Thyroid gland (tissue), 4 donors: ENCODE measurements at regions not wholly inside any gene's neighbourhood (a gene's known extent, or its start where the extent isn't known, plus 50 kb on each side); places are given as distances from the start of the nearest gene placed in this dataset.

Source experiments
- POLR2A ChIP-seq, 2 donors: fragments of 450-650 bp; IDR thresholded peaks; one replicate each; pipeline ENCODE4 v1.6.1; 2017; ENCODE audit warnings: antibody characterized with exemption in 2 of 2, mild to moderate bottlenecking in 2 of 2, moderate library complexity in 1 of 2
- TF ChIP-seq, protein P1 (sequence below), 6 experiments: fragments of 200-600 bp in 3 of 6; fragments of 450-650 bp in 3 of 6; sonication (generic) in 3 of 6; IDR thresholded peaks; one replicate each; pipeline ENCODE4 v1.5.1; 2016 to 2019; ENCODE audit warnings: antibody characterized with exemption in 6 of 6, mild to moderate bottlenecking in 2 of 6, inconsistent platforms in 1 of 6, moderate library complexity in 1 of 6

DNA sequence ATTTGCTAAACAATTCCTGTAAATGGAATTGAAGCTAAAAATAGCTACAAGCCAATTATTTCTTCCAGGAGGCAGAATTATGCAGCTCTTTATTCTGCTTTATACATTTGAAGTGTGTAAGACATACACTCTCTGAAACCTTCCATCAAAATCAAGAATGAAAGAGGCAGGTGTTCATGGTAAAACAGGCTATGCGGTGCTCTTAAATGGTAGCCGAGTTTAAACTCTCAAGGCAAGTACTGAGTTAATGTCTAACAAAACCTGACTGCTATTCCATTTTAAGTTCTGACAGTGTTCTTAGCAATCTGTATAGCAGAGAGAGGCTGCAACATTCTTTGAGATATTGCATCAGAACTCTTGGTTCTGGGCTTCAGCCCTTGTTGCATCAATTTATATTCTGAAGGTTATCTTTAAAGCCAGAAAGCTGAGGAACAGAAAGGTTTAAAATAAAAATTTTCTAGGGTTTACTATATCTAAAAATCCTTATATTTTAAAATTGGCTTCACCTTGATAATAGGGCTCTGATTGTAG is 248.3 kb upstream of the CCNG1 start:
- TF ChIP-seq POLR2A (IDR thresholded peaks at IDR 0.05): no peak
- TF ChIP-seq, protein P1, sequence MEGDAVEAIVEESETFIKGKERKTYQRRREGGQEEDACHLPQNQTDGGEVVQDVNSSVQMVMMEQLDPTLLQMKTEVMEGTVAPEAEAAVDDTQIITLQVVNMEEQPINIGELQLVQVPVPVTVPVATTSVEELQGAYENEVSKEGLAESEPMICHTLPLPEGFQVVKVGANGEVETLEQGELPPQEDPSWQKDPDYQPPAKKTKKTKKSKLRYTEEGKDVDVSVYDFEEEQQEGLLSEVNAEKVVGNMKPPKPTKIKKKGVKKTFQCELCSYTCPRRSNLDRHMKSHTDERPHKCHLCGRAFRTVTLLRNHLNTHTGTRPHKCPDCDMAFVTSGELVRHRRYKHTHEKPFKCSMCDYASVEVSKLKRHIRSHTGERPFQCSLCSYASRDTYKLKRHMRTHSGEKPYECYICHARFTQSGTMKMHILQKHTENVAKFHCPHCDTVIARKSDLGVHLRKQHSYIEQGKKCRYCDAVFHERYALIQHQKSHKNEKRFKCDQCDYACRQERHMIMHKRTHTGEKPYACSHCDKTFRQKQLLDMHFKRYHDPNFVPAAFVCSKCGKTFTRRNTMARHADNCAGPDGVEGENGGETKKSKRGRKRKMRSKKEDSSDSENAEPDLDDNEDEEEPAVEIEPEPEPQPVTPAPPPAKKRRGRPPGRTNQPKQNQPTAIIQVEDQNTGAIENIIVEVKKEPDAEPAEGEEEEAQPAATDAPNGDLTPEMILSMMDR (IDR thresholded peaks at IDR 0.05): no peak
